Gastrocnemius medialis (tissue), 4 donors: ENCODE measurements at regions not wholly inside any gene's neighbourhood (a gene's known extent, or its start where the extent isn't known, plus 50 kb on each side); places are given as distances from the start of the nearest gene placed in this dataset.

Experiments used
- ATAC-seq, 2 donors: fragments of 150-250 bp; one replicate each; pipeline ENCODE4 v1.9.1; 2016
- DNase-seq, 2 donors: peaks; one replicate each; pipeline ENCODE4 v3.0.0-alpha.2; 2019
- H3K27ac ChIP-seq, 4 donors: fragments of 200-600 bp; sonication (generic); 1 replicate in 1 of 4; 2 replicates in 3 of 4; pipeline ENCODE4 v1.5.1; 2016 to 2018; ENCODE audit warnings: mild to moderate bottlenecking in 2 of 4, moderate library complexity in 1 of 4
- H3K27me3 ChIP-seq, 3 donors: fragments of 200-600 bp; sonication (generic) in 2 of 3; 1 replicate in 1 of 3; 2 replicates in 2 of 3; pipeline versions ENCODE4 v1.5.1 to v1.6.0; 2016 to 2019; ENCODE audit warnings: mild to moderate bottlenecking in 1 of 3, moderate library complexity in 1 of 3
- H3K36me3 ChIP-seq, 2 donors: fragments of 200-600 bp; sonication (generic) in 1 of 2; one replicate each; pipeline ENCODE4 v1.5.1; 2017 to 2018
- H3K4me1 ChIP-seq, 2 donors: fragments of 200-600 bp; sonication (generic) in 1 of 2; one replicate each; pipeline ENCODE4 v1.5.1; 2016 to 2017; ENCODE audit warnings: mild to moderate bottlenecking in 2 of 2
- H3K4me3 ChIP-seq, 4 donors: fragments of 200-600 bp; sonication (generic) in 3 of 4; 1 replicate in 1 of 4; 2 replicates in 3 of 4; pipeline ENCODE4 v1.5.1; 2016 to 2019; ENCODE audit warnings: mild to moderate bottlenecking in 2 of 4
- H3K9me3 ChIP-seq, 3 donors: fragments of 200-600 bp; sonication (generic) in 2 of 3; 1 replicate in 1 of 3; 2 replicates in 2 of 3; pipeline ENCODE4 v1.5.1; 2016 to 2019
- POLR2A ChIP-seq, 2 donors: fragments of 450-650 bp; IDR thresholded peaks; one replicate each; pipeline ENCODE4 v1.6.1; 2017; ENCODE audit warnings: antibody characterized with exemption in 2 of 2, mild to moderate bottlenecking in 2 of 2, moderate library complexity in 2 of 2
- in situ Hi-C, 4 donors: fragments of 200-750 bp; cut with MboI; loops; one replicate each; pipeline versions ENCODE4 v1.15.0 to v1.8.0; 2017; ENCODE audit warnings: low sequenced_read_pairs in 4 of 4
- intact Hi-C: fragments of 100-400 bp; cut with DNase I; formaldehyde crosslinking; loops from one replicate; pipeline ENCODE4 v1.15.1; 2023; ENCODE audit warnings: low total_unique reads
- TF ChIP-seq, protein P1 (sequence below), 5 experiments: fragments of 450-650 bp in 3 of 5; fragments of 200-600 bp in 2 of 5; sonication (generic) in 2 of 5; IDR thresholded peaks in 4 of 5; conservative IDR thresholded peaks in 1 of 5; 1 replicate in 4 of 5; 2 replicates in 1 of 5; pipeline ENCODE4 v1.5.1; 2016 to 2019; ENCODE audit warnings: antibody characterized with exemption in 5 of 5, mild to moderate bottlenecking in 3 of 5, moderate library complexity in 3 of 5

DNA sequence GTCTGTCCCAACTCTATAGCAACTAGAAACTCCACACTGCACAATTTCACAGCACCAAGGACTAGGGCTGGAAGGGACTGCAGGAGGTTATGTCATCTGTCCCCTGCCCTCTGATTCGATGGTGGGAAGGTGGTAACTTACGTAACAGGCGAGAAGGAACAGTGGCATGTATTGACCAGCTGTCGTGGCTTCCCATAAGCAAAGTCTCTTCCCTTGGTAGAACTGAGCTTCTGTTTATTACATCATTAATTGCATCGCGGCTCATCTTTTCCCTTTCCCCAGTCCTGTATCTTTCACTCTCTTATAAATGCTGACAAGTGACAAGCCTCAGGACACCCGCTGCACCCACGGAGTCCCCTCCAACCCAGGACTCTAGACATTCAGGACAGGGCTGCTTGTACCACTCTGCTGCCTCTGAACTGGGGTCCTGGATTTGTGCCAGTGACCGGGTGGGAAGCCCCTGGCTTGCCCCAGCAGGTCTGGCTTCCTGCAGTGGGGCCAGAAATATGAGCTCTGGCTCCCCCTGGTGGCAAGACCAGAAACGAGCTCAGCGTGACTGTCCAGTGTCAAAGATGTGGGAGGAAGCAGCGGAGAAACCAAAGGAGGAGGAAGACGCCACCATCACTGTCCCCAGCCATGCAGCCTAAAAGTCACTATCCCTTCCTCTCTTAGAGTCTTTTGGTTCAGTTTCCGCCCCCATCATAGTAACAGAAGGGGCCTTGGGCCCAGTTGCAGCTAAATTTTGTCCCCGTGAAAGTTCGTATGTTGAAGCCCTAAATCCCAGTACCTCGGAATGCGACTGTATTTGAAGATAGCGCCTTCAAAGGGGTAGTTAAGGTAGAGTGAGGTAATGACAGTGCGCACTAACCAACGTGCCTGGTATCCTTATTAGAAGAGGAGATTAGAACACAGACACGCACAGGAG lies 84.5 kb downstream of the ISX start:
- Histone ChIP-seq H3K27me3 (peaks cover 0 to 3% (median 0%) of the 10 kb centered on the region in 3 donors), H3K4me1 (no peaks in the 10 kb centered on the region), H3K9me3 (no peaks in the 10 kb centered on the region), H3K36me3 (no peaks in the 10 kb centered on the region), H3K4me3 (peak overlapping the region in 1 of 4 donors; percentile 28), H3K27ac (no peak overlapping the region)
- TF ChIP-seq, protein P1, sequence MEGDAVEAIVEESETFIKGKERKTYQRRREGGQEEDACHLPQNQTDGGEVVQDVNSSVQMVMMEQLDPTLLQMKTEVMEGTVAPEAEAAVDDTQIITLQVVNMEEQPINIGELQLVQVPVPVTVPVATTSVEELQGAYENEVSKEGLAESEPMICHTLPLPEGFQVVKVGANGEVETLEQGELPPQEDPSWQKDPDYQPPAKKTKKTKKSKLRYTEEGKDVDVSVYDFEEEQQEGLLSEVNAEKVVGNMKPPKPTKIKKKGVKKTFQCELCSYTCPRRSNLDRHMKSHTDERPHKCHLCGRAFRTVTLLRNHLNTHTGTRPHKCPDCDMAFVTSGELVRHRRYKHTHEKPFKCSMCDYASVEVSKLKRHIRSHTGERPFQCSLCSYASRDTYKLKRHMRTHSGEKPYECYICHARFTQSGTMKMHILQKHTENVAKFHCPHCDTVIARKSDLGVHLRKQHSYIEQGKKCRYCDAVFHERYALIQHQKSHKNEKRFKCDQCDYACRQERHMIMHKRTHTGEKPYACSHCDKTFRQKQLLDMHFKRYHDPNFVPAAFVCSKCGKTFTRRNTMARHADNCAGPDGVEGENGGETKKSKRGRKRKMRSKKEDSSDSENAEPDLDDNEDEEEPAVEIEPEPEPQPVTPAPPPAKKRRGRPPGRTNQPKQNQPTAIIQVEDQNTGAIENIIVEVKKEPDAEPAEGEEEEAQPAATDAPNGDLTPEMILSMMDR (IDR thresholded peaks at IDR 0.05 in 4 of 5, conservative IDR thresholded peaks at IDR 0.05 in 1 of 5) = peak in 3 of 5 experiments; percentile 46 to 63 (median 47)
- no peak for TF ChIP-seq POLR2A (IDR thresholded peaks at IDR 0.05)
- in situ Hi-C loops = no loop called here
- DNase-seq = peak in 1 of 2 donors; percentile 19
- no peak for ATAC-seq
- intact Hi-C loops = no loop called here

GRCh38 chr22:35152316-35152715 lies 86.4 kb downstream of the ISX start:
- Histone ChIP-seq H3K4me3 (no peak overlapping the region), H3K36me3 (no peaks in the 10 kb centered on the region), H3K4me1 (no peaks in the 10 kb centered on the region), H3K9me3 (no peaks in the 10 kb centered on the region), H3K27me3 (peaks cover 0 to 12% (median 5%) of the 10 kb centered on the region in 3 donors), H3K27ac (no peak overlapping the region)
- no peak for DNase-seq
- intact Hi-C loops = no loop called here
- TF ChIP-seq, protein P1 (IDR thresholded peaks at IDR 0.05 in 4 of 5, conservative IDR thresholded peaks at IDR 0.05 in 1 of 5) = no peak
- TF ChIP-seq POLR2A (IDR thresholded peaks at IDR 0.05) = no peak
- ATAC-seq = no peak
- in situ Hi-C loops = no loop called here

GRCh38 chr22:35154937-35155387 lies 89.0 kb downstream of the ISX start:
- intact Hi-C loops = no loop called here
- H3K36me3 ChIP-seq = no peaks in the 10 kb centered on the region
- H3K27me3 ChIP-seq = peaks cover 0 to 15% (median 5%) of the 10 kb centered on the region in 3 donors
- H3K4me1 ChIP-seq = no peaks in the 10 kb centered on the region
- ATAC-seq = no peak
- DNase-seq = no peak
- in situ Hi-C loops = no loop called here
- TF ChIP-seq, protein P1 (IDR thresholded peaks at IDR 0.05 in 4 of 5, conservative IDR thresholded peaks at IDR 0.05 in 1 of 5) = peak in 2 of 5 experiments; percentile 44 to 62
- TF ChIP-seq POLR2A (IDR thresholded peaks at IDR 0.05) = no peak
- H3K27ac ChIP-seq = no peak overlapping the region
- H3K9me3 ChIP-seq = no peaks in the 10 kb centered on the region
- H3K4me3 ChIP-seq = no peak overlapping the region

GRCh38 chr22:35155403-35156025 lies 89.6 kb downstream of the ISX start:
- in situ Hi-C loops = no loop called here
- TF ChIP-seq POLR2A (IDR thresholded peaks at IDR 0.05) = no peak
- peaks cover 0 to 15% (median 5%) of the 10 kb centered on the region in 3 donors for H3K27me3 ChIP-seq
- no peak overlapping the region for H3K27ac ChIP-seq
- H3K9me3 ChIP-seq = no peaks in the 10 kb centered on the region
- ATAC-seq (no peak), DNase-seq (no peak)
- no peak overlapping the region for H3K4me3 ChIP-seq
- H3K36me3 ChIP-seq = no peaks in the 10 kb centered on the region
- no peaks in the 10 kb centered on the region for H3K4me1 ChIP-seq
- intact Hi-C loops = no loop called here

- Histone ChIP-seq H3K9me3 (no peaks in the 10 kb centered on the region), H3K4me3 (no peak overlapping the region), H3K27me3 (peaks cover 0 to 12% (median 5%) of the 10 kb centered on the region in 3 donors), H3K36me3 (no peaks in the 10 kb centered on the region), H3K27ac (no peak overlapping the region), H3K4me1 (no peaks in the 10 kb centered on the region)
- intact Hi-C loops = no loop called here
- ATAC-seq (no peak), DNase-seq (no peak)
- TF ChIP-seq, protein P1 (IDR thresholded peaks at IDR 0.05 in 4 of 5, conservative IDR thresholded peaks at IDR 0.05 in 1 of 5) = no peak
- no peak for TF ChIP-seq POLR2A (IDR thresholded peaks at IDR 0.05)
- in situ Hi-C loops = no loop called here
Observed at GRCh38 chr22:35156945-35157344, 91.0 kb downstream of the ISX start.
